GM21528 (cell line): ENCODE measurements at regions not wholly inside any gene's neighbourhood (a gene's known extent, or its start where the extent isn't known, plus 50 kb on each side); places are given as distances from the start of the nearest gene placed in this dataset.

Experiments
- ATAC-seq: cut with Tn5 transposase; IDR thresholded peaks from one replicate; pipeline ENCODE4 v1.9.1; 2021; ENCODE audit warnings: mild to moderate bottlenecking, moderate library complexity; ENCODE audit not compliant: unreplicated experiment, low FRiP score

DNA sequence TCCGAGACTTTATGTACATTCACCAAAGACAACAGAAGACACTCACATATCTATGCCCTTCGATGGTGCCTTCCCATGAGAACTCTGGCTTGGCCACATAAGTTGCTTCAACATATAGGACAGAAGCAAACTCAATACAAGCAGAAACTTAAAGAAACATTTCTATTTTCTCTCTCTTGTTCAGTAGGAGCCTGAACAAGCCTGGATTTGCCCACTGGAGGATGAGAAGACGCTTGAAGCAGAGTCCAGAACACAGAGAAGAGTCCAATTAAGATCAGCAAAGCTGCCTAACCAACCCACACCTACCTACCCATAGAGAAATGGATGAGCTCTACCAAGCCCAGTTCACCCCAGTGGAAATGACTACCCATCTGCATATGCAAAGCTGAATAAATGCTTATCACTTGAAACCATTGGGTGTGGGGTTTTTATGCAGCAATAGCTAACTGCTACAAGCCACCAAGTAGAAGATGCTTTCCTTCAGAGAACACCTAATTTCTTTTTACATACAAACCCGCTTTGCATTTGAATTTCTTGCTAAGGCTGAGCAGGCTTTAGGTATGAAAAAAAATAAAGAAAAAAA lies 337.9 kb upstream of the DYNLRB2 start:
- no peak for ATAC-seq

GRCh38 chr16:80200079-80200478 lies 340.7 kb upstream of the DYNLRB2 start:
- ATAC-seq = no peak

DNA sequence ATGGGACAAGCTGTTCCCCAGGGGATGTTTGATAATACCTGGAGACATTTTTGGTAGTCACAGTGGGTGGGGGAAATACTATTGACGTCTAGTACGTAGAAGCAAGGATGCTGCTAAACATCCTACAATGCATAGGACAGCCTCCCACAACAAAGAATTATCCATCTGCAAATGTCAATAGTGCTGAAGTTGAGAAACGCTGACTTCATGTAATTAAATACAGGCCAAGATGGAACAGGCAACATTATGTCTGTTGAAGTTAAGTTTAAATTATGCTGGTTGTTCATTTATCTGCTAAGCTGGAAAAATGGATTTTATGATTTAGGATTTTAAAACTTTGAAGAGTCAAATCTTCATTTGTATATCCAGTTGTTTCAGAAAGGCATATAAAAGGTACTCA lies 341.2 kb upstream of the DYNLRB2 start:
- no peak for ATAC-seq

- ATAC-seq = no peak
Measured at GRCh38 chr16:80198311-80199299, 342.2 kb upstream of the DYNLRB2 start.

- ATAC-seq = no peak
Measured at GRCh38 chr16:80197741-80198201, 343.0 kb upstream of the DYNLRB2 start.

DNA sequence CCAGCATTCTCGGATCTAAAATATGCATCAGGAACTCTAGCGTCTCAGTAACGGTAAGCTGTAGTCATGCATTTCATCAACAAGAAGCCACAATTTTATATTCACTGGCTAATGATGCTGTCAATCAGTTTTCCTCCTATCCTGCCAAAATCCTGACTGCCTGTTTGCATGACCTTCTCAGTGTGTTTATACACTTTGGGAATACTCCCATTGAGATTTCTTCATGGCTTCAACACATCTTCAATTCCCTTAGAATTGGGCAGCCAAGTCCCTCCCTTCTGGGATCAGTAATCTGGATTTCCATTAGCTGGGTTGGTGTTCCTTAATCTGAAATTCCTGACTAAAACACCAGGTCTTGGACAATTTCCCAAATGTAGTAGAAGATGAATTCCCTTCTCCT lies 348.9 kb upstream of the DYNLRB2 start:
- no peak for ATAC-seq

GRCh38 chr16:80189476-80190175 lies 351.2 kb upstream of the DYNLRB2 start:
- no peak for ATAC-seq

- no peak for ATAC-seq
Measured at GRCh38 chr16:80176114-80176513, 364.7 kb upstream of the DYNLRB2 start.

GRCh38 chr16:80175011-80175410 lies 365.8 kb upstream of the DYNLRB2 start:
- ATAC-seq = no peak

DNA sequence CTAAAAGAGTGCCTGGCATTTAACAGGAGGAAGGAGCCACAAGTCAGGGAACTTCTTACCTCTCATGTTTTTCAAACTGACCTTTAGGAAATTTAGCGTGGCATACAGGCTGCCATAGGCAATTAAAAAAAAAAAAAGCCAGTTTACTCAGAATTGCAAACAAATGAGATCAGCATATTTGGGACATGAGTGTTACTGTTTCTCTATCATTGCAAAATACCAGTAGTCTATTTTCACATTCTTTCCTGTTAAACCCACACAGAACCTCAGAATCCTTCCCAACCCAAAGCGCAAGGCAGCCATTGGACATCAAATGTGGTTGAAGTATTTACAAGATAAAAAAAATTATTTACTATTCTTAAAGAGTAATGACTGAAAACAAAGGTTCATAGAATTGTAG lies 366.4 kb upstream of the DYNLRB2 start:
- no peak for ATAC-seq

DNA sequence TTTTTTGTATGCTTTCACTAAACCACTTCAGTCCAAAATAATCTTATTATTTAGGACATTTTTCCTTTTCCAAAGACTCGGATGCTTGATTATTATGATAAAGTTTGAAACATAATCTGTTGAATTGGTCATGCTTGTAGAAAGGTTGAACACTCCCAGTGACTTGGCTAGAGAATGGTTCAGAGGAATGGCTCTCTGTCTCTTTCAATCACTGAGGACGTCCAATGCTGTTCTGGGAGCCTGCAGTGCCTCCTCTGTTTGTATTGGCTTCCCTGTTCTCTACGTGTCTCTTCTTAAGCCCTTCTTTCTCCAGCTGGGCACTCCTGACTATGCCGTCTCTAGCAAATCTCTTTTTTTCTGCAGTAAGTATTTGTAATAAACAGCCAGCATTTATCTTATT lies 369.0 kb upstream of the DYNLRB2 start:
- no peak for ATAC-seq

GRCh38 chr16:80171199-80171598 lies 369.6 kb upstream of the DYNLRB2 start:
- ATAC-seq = no peak

GRCh38 chr16:80167657-80168390 lies 373.0 kb upstream of the DYNLRB2 start:
- ATAC-seq = no peak

DNA sequence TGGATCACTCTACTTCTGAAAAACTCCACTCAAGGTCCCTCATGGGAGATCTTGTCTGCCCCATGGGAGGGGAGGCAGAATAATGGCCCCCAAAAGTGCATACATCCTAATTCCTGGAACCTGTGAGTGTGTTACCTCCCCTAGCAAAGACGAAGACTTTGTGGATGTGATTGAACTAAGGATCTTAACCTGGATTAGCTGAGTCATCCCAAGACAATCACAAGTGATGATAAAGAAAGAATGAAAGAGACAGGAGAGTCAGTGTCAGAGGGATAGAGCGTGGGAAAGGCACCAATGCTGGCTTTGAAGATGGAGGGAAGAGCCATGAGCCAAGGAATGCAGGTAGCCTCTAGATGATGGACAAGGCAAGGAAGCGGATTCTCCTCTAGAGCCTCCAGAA lies 374.7 kb upstream of the DYNLRB2 start:
- no peak for ATAC-seq

- ATAC-seq = no peak
Measured at GRCh38 chr16:80164966-80165550, 375.7 kb upstream of the DYNLRB2 start.

GRCh38 chr16:80163339-80163738 lies 377.5 kb upstream of the DYNLRB2 start:
- no peak for ATAC-seq

DNA sequence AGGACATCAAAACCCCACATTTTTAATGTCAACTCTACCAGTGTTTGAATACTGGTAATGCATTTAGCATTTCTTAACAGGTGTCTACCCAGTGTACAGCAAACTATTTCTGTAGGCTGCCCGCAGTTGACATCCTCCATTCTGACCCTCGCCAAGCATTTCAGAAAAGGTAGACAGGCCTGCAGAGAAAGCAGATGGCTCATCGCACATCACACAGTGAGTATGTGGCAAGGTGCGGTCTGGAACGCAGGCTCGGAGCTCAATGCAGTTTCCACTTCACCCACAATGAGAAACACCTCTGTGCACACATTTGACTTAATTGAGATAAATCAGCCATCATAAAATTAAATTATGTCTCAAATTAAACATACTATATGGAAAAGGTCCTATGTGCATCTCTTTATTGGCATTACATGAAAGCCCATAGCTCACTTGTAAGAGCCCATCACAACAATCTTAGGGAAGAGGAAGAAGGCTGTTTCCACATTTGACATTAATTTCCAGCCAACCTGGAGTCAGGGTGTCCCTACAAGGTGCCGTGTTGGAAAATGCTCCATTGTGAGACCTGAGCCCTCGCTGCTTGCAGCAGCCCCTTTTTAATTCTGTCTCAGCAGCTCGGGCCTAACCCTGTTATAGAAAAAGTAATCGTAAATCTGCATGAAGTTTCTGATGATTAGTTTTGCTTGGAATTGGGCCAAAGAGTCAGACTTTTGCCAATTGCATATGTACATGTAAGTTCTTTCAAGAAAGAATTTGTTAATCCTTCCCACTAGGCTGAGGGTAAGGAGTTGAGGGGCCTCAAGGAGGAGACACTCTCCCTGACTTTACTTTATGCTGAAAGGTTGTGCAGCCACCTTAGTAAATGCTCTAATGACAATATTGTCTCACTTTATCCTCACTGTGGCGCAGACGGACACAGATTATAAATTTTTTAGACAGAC lies 378.7 kb upstream of the DYNLRB2 start:
- no peak for ATAC-seq

DNA sequence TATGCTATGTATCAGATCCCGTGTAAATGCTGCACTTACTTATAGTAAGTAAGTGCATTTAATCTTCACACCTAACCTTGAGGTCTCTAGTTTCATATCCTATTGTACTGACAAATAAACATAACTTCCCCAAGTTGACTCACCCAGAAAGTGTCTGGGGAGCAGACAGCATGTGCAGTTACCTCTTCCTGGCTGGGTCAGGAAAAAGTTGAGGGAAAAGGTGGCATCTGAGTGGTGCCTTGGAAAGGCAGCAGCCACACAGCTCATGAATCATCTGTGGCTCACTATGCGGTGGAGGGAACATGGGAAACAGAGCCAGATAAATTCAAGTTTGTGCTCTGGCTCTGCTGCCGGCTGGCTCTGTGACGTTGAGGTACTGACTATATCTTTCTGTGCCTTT lies 382.0 kb upstream of the DYNLRB2 start:
- no peak for ATAC-seq

GRCh38 chr16:80151722-80152111 lies 389.1 kb upstream of the DYNLRB2 start:
- ATAC-seq = no peak
